Endothelial cell of umbilical vein (primary cell): ENCODE measurements at regions not wholly inside any gene's neighbourhood (a gene's known extent, or its start where the extent isn't known, plus 50 kb on each side); places are given as distances from the start of the nearest gene placed in this dataset.

Experiments used
- BruUV-seq: library from RNA; stranded (reverse); fragments of 400-500 nt; replicated peaks from 2 replicates; lab custom pipeline; 2021; lab: Mats Ljungman, UMichigan
- CTCF ChIA-PET: fragments of 300-600, 350-600 bp; sonication (Branson Sonifier 250); formaldehyde crosslinking; loops from one replicate; lab custom pipeline; 2021; ENCODE audit warnings: antibody characterized with exemption, inconsistent platforms; lab: Charles Lee
- POLR2A ChIA-PET: fragments of 300-600, 350-600 bp; sonication (Branson Sonifier 250); formaldehyde crosslinking; loops from one replicate; lab custom pipeline; 2021; ENCODE audit warnings: antibody characterized with exemption, inconsistent platforms; lab: Charles Lee
- DNase-seq: peaks from one replicate; pipeline ENCODE4 v3.0.0-alpha.2; 2011; ENCODE audit warnings: low read depth, low spot score
- FAIRE-seq: peaks from 2 replicates; lab custom pipeline; 2011; peaks lifted over from hg19 to GRCh38; lab: Jason Lieb, UNC
- H2AFZ ChIP-seq: 2 replicates; pipeline ENCODE4 v1.6.0; 2012; ENCODE audit warnings: low read depth, low read length, control low read depth, inconsistent platforms
- H3K27ac ChIP-seq: 2 replicates; pipeline ENCODE4 v1.5.1; 2011; ENCODE audit warnings: low read depth, mild to moderate bottlenecking, control low read depth, low read length, moderate library complexity; ENCODE audit not compliant: insufficient read depth
- H3K27me3 ChIP-seq, 2 experiments: 2 replicates each; pipeline versions ENCODE4 v1.6.0 to v1.6.1; 2011; ENCODE audit warnings: low read length in 2 of 2, mixed read lengths in 1 of 2; ENCODE audit not compliant: control insufficient read depth in 2 of 2, insufficient read depth in 2 of 2
- H3K36me3 ChIP-seq, 2 experiments: 2 replicates in 1 of 2; 3 replicates in 1 of 2; pipeline ENCODE4 v1.5.1; 2011; ENCODE audit warnings: low read length in 2 of 2, mild to moderate bottlenecking in 1 of 2, moderate library complexity in 1 of 2; ENCODE audit not compliant: control insufficient read depth in 2 of 2, insufficient read depth in 2 of 2; ENCODE audit errors: extremely low read depth in 1 of 2
- H3K4me1 ChIP-seq: 3 replicates; pipeline ENCODE4 v1.5.1; 2011; ENCODE audit warnings: mild to moderate bottlenecking, low read length; ENCODE audit not compliant: control insufficient read depth, insufficient read depth; ENCODE audit errors: extremely low read depth
- H3K4me2 ChIP-seq: 2 replicates; pipeline ENCODE4 v1.6.1; 2011; ENCODE audit warnings: low read length, control low read depth, mixed read lengths; ENCODE audit not compliant: insufficient read depth
- H3K4me3 ChIP-seq, 3 experiments: fragments of 200-600 bp in 1 of 3; sonication (generic), shearing (Covaris generic) in 1 of 3; replicated peaks in 1 of 3; 2 replicates each; pipeline ENCODE4 v1.5.1; 2011 to 2016; ENCODE audit warnings: control low read depth in 3 of 3, low read length in 3 of 3, mild to moderate bottlenecking in 2 of 3, inconsistent platforms in 1 of 3, low read depth in 1 of 3, moderate library complexity in 1 of 3; ENCODE audit not compliant: insufficient read depth in 1 of 3
- H3K79me2 ChIP-seq: 2 replicates; pipeline ENCODE4 v1.6.0; 2012; ENCODE audit warnings: low read length, inconsistent platforms; ENCODE audit not compliant: control insufficient read depth, insufficient read depth
- H3K9ac ChIP-seq: replicated peaks from 2 replicates; pipeline ENCODE3; 2011; ENCODE audit warnings: low read length, control low read depth; ENCODE audit not compliant: insufficient read depth; ENCODE audit errors: extremely low read depth
- H3K9me1 ChIP-seq: replicated peaks from 3 replicates; pipeline ENCODE4 v1.6.0; 2011; ENCODE audit warnings: mild to moderate bottlenecking, low read length; ENCODE audit not compliant: control insufficient read depth, insufficient read depth; ENCODE audit errors: extremely low read depth
- H3K9me3 ChIP-seq: replicated peaks from 2 replicates; pipeline ENCODE4 v1.5.1; 2012; ENCODE audit warnings: low read length, inconsistent platforms; ENCODE audit not compliant: control insufficient read depth, insufficient read depth
- H4K20me1 ChIP-seq: replicated peaks from 2 replicates; pipeline ENCODE3; 2011; ENCODE audit warnings: mild to moderate bottlenecking, low read length; ENCODE audit not compliant: control insufficient read depth, insufficient read depth; ENCODE audit errors: extremely low read depth
- CTCF ChIP-seq, 2 donors: IDR thresholded peaks; 1 replicate in 1 of 2; 2 replicates in 1 of 2; pipeline ENCODE4 v1.5.1; 2011; ENCODE audit warnings: low read length in 2 of 2, mild to moderate bottlenecking in 2 of 2, moderate library complexity in 2 of 2, control low read depth in 1 of 2, inconsistent platforms in 1 of 2, low read depth in 1 of 2; ENCODE audit not compliant: insufficient read depth in 1 of 2; ENCODE audit errors: extremely low read depth in 1 of 2
- EZH2 ChIP-seq: IDR thresholded peaks from 2 replicates; pipeline ENCODE4 v1.6.1; 2012; ENCODE audit warnings: borderline replicate concordance, low read depth, mild to moderate bottlenecking, moderate library complexity, low read length, inconsistent platforms; ENCODE audit not compliant: severe bottlenecking
- FOS ChIP-seq: IDR thresholded peaks from 2 replicates; pipeline ENCODE4 v1.6.1; 2011; ENCODE audit warnings: mild to moderate bottlenecking, low read length, moderate library complexity, borderline replicate concordance; ENCODE audit not compliant: insufficient read depth
- MAX ChIP-seq: IDR thresholded peaks from 2 replicates; pipeline ENCODE4 v1.6.1; 2011; ENCODE audit not compliant: insufficient read depth, insufficient read length
- POLR2AphosphoS5 ChIP-seq: IDR thresholded peaks from 2 replicates; pipeline ENCODE4 v1.6.1; 2012; ENCODE audit warnings: low read depth, mild to moderate bottlenecking, control low read depth, low read length, moderate library complexity; ENCODE audit not compliant: insufficient read depth
- dilution Hi-C: fragments of 300-500 bp; cut with MboI; formaldehyde crosslinking; loops from one replicate; pipeline ENCODE4 v1.15.0; 2019; ENCODE audit warnings: low sequenced_read_pairs; ENCODE audit not compliant: extremely low pct_ligation_motif_present
- intact Hi-C: fragments of 100-400 bp; cut with micrococcal nuclease; formaldehyde crosslinking; loops from one replicate; pipeline ENCODE4 v1.10.0; 2022

- Histone ChIP-seq H3K9ac (no peak overlapping the region), H3K4me2 (no peak overlapping the region), H3K36me3 (no peaks in the 10 kb centered on the region), H3K27me3 (no peaks in the 10 kb centered on the region), H3K9me3 (no peaks in the 10 kb centered on the region), H3K4me3 (no peak overlapping the region), H3K79me2 (no peaks in the 10 kb centered on the region), H3K9me1 (no peaks in the 10 kb centered on the region), H2AFZ (no peak overlapping the region), H3K4me1 (no peaks in the 10 kb centered on the region), H4K20me1 (no peaks in the 10 kb centered on the region), H3K27ac (no peak overlapping the region)
- CTCF ChIA-PET, result no interaction called here
- no TSS peak for BruUV-seq
- FAIRE-seq (no peak), DNase-seq (no peak)
- TF ChIP-seq POLR2AphosphoS5, result no peak
- no peak for TF ChIP-seq FOS
- no peak for TF ChIP-seq EZH2
- no peak for TF ChIP-seq CTCF (IDR thresholded peaks at IDR 0.05; ENCODE audit: extremely low read depth in 1 of 2, insufficient read depth in 1 of 2, low read depth in 1 of 2, low read length in 2 of 2)
- no peak for TF ChIP-seq MAX
- POLR2A ChIA-PET, result no interaction called here
- intact Hi-C loops, result no loop called here
- dilution Hi-C loops, result no loop called here
These were observed 207.0 kb downstream of the SLITRK6 start for GRCh38 chr13:85592211-85592610.
